ENCODE measurements at regions not wholly inside any gene's neighbourhood (a gene's known extent, or its start where the extent isn't known, plus 50 kb on each side); places are given as distances from the start of the nearest gene placed in this dataset.

DNA sequence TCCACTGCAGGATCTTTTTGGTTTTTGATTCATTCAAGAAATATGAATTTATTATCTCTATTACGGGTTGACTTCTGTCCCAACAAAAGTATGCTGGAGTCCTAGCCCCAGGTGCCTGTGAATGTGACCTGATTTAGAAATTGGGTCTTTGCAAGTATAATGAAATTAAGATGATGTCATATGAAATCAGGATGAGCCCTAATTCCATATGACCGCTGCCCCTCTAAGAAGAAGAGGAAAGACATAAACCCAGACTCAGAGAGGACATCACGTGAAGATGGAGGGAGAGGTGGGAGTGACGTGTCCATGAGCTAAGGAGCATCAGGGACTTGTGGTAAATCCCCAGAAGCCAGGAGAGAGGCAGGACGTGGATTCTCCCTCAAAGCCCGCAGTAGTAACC, 287.1 kb downstream of the LPIN1 start:
- DNase-seq, result no peak

DNA sequence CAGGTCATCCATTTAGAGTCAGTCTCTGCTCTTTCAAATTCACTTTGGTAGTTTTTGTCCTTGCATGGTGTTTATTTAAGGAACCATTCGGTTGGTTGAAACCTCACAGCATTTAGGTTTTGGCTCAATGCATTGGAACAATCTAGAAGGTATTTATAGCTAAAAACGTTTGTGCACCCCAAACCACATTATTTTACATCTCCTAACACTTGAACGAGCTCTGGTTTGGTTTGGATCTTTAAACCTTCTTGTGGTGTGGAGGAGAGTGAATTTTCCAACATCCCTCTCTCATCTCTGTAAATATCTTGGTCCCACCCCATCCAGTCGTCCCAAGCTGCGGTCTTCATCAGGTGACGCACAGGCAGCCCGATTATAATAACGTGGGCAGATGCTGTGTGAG, 287.9 kb downstream of the LPIN1 start:
- DNase-seq, result no peak

DNA sequence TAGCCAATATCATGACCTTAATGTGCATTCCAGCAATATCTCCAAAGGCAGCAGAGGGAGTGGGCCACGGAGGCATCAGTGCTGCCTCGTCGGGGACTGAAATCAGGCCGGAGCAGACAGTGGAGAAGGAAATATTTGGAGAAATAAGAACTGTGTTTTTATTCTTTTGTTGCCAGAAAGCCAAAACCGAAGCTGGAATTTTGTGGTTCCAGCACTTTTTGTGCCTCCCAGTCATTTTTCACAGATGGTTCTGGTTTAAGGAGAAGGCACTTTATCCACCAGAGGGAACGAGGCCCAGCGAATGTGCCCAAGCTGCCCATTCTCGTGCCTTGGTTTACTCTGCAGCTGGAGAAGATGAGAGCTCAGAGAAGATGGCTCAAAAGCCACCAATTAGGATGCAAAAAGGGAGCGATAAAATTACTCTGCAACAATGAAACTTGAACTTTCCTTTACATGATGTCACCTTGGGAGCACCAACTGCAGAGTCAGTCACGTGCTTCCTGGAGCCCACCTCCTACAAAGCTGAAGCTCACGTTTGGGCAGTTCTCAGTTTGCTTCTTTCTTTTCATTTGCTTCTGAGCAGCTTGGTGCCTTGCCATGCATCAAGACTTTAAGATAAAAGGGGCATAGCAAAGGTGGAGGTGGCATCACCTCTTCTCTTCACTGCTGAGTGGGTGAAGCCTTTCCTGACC, 288.7 kb downstream of the LPIN1 start:
- no peak for DNase-seq

DNA sequence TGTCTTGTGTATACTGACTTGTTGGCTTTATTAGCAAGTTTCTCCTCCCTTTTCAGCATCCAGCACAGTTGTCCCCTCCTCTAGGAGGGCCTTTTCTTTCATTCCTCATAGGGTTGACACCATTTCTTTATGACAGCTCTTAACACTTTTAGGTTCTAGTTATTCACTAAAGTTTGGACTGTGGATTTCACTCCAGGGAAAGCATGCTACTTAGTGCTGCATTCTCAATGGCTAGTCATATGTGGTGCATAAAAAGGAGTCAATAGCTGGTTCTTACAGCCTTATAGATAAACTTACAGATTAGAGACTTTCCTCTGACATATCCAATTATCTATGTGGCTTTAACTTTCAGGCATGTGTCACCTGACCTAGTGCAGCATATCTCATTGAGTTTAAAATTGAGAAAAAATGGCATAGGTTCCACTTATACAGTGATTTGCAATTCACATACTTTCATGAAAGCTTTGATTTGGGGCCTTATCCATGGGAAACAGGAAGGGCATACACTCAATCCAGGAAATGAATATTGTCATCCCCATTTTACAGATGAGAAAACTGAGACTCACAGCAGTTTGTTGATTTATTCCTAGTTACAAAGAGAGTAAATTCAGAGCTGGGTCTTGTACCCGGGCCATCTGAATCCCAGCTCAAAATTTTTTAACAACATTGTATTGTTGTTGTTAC, 289.7 kb downstream of the LPIN1 start:
- no peak for DNase-seq

DNA sequence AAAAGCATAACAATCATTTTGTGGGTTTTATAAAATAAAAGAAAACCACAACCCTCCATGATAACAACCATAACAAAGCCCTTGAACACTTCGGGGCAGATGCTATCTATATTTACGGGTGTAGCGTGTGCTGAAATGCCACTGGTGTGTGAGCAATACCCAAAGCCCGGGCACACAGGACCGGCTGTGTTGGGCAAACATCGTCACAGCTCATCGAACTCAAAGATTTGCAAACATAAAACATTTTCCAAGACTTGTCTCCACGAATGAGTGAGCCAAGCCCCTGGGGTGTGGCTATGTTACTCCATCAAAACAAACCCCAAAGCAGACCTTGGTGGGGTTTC, 290.2 kb downstream of the LPIN1 start:
- DNase-seq, result no peak

DNA sequence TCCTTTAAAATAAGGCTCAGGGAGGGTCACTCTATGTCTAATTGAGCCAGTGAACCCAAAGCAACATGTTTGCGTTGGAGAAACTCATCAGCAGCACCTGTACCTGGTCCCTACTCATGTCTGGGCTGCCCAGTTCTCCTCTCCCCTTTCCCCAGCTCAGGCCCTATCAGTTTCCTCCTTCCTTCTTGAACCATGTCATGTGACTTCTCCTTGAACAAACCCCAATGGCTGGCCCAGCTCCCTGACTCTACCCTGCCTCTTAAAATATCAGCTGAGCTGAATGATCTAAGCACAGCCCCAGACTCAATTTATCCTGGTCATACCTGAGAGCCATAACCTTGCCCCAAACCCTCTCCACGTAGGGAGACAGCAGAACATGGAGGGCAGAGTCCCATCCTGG, 290.9 kb downstream of the LPIN1 start:
- DNase-seq, result no peak

DNA sequence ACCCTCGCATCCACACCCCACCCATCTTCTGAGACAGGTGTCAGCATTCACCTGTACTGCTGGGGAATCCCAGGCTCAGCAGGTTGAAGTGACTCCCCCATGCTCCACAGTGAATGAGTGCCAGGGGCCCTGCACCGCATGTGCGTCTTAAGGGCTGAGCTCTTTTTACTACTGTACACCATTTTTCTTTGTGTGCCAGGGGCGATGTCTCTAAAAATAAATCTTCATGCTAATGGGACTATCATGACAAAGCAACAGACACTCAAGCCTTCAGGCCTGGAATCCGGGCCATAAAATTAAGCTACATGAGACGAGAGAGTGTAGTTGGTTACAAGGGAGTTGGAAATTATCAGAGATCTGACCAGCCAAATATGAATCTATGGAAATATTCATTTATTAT, 294.8 kb downstream of the LPIN1 start:
- no peak for DNase-seq

DNA sequence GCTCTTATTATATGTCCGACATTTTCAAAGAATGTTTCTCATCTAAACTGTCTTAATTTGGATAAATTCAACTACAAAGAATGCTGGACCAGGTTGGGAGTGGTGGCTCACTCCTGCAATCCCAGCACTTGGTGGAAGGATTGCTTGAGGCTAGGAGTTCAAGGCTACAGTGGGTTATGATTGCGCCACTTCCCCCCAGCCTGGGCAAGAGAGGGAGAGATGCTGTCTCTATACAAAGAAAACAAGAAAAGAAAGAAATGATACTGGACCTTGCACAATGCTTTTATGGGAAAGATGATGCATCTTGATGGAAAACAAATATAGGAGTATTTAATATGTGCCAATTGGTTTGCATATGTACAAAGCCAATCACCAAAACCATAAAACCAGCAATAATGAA, 296.7 kb downstream of the LPIN1 start:
- no peak for DNase-seq

DNA sequence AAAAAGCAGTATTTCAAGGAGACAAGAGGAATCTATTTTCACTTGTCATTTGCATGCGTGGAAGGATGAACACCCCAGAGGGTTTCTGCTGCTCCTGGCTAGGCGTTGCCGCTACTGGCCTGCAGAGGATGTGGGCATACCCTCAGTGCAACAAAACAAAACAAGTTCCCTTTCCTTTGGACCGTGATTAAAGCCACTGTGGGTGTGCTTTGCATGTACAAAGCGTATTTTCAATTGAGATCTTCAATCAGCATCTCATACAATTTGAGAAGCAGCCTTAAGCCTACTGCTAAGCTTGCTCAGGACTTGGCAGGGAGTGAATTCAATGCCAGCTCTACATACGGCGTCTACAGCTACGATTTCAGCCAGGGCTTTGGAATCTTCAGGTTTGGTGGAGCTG, 298.4 kb downstream of the LPIN1 start:
- no peak for DNase-seq

DNA sequence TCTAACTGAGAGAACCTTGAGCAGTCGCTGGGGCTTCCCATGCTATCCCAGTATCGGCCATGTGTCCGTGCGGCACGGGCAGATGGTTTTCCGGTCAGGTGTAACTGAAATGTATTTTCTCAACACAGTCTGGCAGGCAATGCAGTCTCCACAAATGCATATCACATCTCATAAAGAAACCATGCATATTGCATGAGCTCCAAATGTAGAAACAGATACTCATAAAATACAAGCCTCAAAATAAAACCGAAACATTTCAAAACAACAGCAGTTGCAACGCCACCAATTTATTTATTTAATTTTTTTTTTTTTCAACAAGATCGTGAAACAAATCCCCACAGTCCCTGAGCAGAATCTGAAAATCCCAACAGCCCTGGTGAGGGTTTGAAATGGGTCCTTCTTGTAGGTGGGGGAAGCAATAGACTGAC, 299.4 kb downstream of the LPIN1 start:
- DNase-seq, result no peak

DNA sequence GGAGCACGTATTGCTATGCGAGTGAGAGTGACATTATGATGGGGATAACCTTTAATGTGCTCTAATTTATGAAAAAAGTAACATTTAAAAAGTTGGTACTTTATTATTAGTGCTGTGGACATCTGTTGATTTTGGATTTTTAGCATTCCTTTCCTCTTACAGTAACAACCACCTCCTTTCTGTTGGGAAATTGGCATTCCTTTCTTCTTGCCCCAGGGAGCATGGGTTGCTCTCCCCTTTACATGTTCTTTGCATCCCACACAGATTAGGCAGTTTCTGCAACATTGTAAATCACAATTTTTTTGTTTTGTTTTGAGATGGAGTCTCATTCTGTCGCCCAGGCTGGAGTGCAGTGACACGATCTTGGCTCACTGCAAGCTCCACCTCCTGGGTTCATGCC, 300.2 kb downstream of the LPIN1 start:
- no peak for DNase-seq

DNA sequence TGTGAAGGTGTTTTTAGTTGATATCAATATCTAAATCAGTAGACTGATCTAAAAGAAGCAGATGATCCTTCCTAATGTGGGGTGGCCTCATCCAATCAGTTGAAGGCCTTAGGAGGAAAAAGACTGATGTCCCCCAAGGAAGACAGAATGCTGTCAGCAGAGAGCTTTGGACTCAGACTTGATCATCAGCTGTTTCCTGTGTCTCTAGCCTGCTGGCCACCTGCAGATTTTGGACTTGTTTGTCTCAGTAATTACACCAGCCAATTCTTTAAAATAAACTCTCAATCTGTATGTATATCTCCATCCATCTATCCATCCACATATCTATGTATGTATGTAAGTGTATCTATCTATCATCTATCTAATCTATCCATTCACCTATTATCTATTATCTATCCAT, 301.3 kb downstream of the LPIN1 start:
- no peak for DNase-seq

DNA sequence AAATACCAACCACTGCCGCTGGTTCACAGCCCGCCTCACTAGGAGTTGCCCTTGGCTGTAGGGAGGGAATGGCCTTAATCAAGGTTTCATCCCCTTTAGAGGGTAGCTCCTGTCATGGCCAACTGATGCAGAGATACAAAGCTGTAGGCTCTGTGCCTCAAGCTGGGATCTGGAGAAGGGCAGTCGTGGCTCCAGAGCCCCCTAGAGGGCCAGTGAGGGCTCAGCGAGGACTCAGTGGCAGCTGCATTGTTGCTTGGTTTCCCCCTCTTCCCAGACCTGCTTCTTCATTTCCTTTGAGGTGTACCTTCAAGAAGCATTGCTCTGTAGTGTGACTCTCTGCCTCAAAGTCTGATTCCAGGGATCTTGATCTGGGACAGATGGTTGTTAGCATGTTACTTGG, 302.1 kb downstream of the LPIN1 start:
- DNase-seq, result no peak

DNA sequence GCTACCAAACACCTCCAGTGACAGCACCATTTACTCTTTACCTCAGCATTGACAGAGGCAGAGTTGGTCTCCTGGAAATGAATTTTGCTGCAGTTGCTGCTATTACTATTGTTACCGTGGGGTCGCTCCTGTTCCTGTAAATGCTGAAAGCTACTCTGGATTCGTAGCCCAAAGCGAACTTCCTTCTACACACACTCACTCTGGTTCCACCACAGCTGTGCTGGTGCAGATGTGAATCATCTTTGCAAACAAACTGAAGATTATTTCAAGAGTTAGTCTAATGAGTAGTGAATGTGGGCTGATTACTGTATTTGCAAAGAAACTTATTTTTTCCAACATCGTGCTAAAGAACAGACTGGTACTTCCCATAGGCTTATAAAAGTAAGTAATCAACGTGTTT, 304.0 kb downstream of the LPIN1 start:
- DNase-seq, result no peak

DNA sequence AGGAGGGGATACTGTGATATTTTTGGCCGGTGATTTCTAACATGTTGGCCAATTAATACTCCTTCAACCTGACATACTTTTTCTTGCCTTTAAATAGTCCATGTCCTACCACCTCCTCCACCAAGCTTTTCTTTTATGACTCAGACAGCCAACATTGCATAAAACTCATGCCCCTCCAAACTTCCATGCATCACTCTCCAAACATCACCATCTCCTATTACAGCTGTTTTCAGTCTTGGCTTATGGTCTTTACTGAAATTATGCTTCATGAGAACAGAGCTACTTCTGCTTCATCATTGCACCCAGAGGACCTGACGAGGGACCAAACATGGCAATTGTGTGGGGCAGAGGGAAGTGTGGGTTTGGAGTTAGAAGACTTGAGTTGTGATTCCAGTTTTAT, 305.4 kb downstream of the LPIN1 start:
- DNase-seq, result no peak

DNA sequence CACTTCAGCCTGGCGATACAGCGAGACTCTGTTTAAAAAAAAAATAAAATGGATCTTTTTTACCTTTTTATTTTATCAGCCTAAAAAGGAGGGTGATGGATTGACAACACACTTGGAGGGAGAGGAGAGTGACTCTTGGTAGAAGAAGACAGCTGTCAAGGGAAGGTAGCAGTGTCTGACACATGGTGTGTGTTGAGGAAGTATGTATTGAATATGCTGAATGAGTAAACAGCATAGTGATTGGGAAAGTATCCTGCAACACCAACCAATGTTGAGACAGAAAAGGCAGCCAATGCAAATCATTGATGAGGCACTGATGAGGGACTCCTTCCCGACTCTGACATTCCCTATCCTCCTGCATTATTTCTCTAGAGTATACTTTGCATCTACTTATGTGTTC, 306.4 kb downstream of the LPIN1 start:
- DNase-seq, result no peak

DNA sequence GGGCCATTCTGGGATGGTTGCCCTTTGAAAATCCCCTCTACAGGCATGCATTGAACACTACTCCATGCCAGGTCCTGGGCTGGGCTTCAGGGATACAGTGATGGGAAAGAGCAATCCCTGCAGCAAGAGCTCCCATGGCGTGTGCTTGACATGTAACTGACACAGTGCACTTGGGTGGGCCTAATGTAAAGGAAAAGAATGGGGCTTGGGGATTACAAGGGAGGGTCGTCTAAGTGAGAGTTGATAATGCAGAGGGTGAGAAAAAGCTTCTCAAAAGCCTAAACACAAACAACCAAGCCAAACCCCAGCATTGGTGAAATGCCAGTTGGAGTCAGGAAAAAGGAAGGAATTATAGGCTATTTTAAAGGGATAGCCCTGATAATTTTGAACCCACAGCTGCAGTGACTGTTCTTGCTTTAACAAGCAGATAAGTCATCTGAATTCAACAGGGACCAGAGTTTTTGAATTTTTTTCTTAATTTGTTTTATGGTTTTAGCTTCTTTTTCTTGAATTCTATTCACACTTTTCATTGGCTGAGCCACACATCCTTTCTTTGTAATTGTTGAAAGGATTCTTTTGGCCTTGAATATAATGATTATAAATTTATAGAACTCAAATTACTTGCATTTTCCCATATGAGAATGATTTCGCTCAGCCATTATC, 308.7 kb downstream of the LPIN1 start:
- DNase-seq, result no peak

DNA sequence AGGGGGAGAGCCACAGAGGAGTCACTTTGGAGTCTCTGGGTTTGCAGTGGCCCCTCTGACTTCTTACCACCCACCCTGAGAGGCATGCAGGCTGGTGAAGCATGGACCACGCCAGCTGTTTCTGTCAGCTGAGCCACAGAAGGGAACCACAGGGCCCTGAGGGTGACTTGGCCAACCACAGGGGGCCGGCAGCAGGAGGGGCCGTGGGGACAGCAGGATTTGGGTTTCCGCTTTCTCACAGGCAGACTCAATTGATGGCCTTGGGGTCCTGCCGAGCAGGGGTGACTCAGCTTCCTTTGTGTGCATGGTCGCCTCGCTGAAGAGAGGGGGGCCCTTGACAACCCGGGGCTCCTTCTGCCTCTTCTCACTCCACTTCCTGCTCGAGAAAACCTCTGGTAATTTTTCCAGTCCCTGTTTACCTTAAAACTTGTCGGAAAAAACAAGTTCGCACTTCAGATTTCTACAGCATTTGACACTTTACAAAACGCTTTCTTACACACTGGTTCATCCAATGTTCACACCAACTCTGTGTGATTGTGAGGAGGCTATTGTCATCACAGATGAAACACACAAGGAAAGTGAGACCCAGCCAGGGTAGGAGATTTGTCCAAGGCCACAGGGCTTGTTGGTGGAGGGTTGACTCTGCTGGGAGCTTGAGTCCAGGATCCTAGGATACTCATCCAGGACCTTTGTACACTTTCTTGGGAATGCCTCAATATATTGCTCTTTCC, 311.2 kb downstream of the LPIN1 start:
- no peak for DNase-seq

DNA sequence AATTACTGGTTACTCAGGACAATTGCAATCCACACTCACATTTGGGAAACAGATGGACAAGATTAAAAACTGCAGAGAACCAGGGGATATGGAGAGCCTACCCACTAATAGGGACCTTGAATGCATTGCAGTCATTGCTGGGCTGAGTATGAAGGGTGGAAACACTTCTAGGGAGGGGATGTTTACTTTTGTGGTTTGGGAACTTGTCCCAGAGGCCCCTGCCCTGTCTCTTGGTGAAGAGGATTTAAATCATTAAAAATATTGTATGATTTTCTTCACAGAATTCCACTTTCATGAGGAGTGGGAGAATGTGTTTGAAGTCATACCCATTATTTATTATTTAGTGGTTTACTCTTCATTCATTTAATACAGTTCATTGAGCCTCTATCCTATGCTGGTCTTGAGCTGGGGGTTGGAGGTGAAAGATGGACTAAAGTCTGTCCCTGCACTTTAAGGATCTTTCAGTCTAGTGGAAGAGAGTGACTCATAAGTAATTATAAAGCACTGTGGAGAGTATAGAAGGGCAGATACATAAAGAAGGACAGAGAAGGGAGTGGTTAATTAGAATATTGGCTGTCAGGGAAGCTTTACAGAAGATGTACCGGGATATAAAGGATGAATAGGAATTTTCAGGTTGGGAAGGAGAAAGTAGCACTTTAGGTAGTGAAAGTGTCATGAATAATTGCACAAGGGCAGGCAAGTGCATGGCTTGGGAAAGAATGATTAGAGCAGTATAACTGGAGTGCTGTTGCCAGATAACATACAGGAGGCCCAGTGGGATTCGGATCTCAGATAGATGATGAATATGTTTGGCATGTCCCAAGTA, 313.4 kb downstream of the LPIN1 start:
- no peak for DNase-seq

DNA sequence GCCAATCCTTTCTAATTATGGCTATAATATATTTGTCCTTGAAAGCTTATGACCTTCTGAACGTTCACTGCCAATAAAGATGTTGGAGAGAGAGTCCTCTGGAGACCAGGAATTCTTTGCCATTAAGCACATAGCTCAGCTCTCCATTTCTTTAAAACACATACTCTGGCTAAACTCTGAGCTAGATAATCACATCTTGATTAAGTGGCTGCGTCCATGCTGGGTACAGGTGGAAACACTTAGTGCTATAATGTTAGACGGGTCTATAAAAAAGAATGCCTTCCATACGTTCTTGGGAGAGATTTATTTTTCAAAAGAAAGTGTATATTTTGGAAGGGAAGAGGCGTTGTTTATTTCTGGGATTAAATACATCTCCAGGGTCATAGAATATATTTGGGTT, 314.5 kb downstream of the LPIN1 start:
- no peak for DNase-seq

DNA sequence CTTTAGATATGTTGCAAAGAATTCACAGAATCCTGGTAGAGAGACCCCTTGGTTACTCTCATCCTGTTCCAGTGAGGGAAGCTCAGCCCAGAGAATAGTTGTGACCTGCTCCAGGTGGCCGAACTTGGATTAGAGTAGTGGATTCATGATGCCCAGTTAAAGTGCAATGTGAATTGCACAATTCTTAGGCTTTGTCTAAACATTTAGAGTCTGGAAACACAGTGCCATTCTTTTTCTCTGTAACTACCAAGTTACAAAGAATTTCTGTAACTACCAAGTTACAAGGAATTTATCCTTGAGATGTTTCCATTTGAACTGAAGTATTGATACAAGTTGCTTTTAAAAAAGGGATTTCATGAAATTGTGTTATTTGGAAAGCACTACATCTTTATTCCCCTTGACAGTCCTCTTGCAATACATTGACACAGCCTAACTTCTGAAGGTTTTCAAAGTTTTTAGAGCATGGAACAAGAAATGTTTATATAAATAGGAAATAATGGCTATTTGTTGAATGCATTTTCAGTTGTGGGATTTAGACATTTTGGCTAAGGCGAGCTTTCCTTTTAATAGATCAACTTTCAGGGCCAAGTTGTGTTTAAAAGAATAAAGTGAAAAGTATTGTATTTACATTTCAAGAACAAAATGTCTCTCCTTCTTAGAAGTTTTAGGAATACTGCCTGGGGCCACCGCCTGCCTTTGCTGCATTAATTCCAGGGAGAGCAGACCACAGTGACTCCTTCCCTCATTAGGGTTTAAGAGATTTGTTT, 315.0 kb downstream of the LPIN1 start:
- DNase-seq, result no peak

DNA sequence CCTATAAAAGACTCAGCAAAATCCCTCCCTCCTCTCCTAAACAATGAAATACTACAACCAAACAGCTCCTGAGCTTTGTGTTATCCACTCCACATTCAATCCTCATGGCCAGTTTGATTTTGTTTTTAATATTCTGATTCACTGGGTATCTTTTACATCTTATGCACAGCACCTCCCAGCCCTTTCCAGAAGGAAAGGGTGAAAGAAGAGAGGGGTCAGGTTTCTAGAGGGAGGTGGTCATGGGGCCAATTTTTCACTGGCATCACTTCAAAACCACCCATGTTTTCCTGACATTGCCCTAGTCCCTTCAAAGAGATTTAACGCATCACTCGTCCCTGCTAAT, 315.6 kb downstream of the LPIN1 start:
- DNase-seq, result no peak

Data from NCI-H1930 (cell line).